T follicular helper cell (primary cell): ENCODE measurements at regions not wholly inside any gene's neighbourhood (a gene's known extent, or its start where the extent isn't known, plus 50 kb on each side); places are given as distances from the start of the nearest gene placed in this dataset.

Experiments
- DNase-seq: peaks from one replicate; pipeline ENCODE4 v3.0.0-alpha.2; 2020; ENCODE audit warnings: low read depth

GRCh38 chr13:74197677-74198429 is 63.6 kb upstream of the KLF12 start:
- no peak for DNase-seq

GRCh38 chr13:74194846-74195245 is 60.6 kb upstream of the KLF12 start:
- no peak for DNase-seq

GRCh38 chr13:74193391-74193790 is 59.2 kb upstream of the KLF12 start:
- no peak for DNase-seq

- no peak for DNase-seq
Measured at GRCh38 chr13:74191410-74191809, 57.2 kb upstream of the KLF12 start.

GRCh38 chr13:74190999-74191398 is 56.8 kb upstream of the KLF12 start:
- DNase-seq = no peak

GRCh38 chr13:74187564-74187963 is 53.4 kb upstream of the KLF12 start:
- no peak for DNase-seq

GRCh38 chr13:74184283-74184682 is 50.1 kb upstream of the KLF12 start:
- no peak for DNase-seq
